ENCODE measurements at regions not wholly inside any gene's neighbourhood (a gene's known extent, or its start where the extent isn't known, plus 50 kb on each side); places are given as distances from the start of the nearest gene placed in this dataset.

- TF ChIP-seq JUNB (IDR thresholded peaks at IDR 0.05; ENCODE audit: unreplicated experiment) (no peak), STAT1 (IDR thresholded peaks at IDR 0.05; ENCODE audit: unreplicated experiment) (no peak), EZH2 (IDR thresholded peaks at IDR 0.05; ENCODE audit: low read depth, unreplicated experiment) (no peak)
Measured at GRCh38 chr14:101116065-101116464, 212.5 kb upstream of the RTL1 start (continued).

GRCh38 chr14:101116486-101117130 lies 213.1 kb upstream of the RTL1 start:
- Histone ChIP-seq H4K20me1 (replicated peaks; ENCODE audit: insufficient read depth) (no peaks in the 10 kb centered on the region), H3K27ac (ENCODE audit: low read depth) (no peak overlapping the region), H3F3A (replicated peaks; ENCODE audit: low read depth) (no peaks in the 10 kb centered on the region), H3K79me2 (replicated peaks; ENCODE audit: insufficient read depth) (no peaks in the 10 kb centered on the region), H3K27me3 (ENCODE audit: insufficient read depth) (no peaks in the 10 kb centered on the region), H3K9me2 (ENCODE audit: insufficient read depth) (peaks cover 5% of the 10 kb centered on the region; the same call in 1 of the 2 replicates), H2AFZ (no peak overlapping the region), H3K36me3 (ENCODE audit: insufficient read depth) (no peaks in the 10 kb centered on the region), H3K4me2 (no peak overlapping the region), H3K4me3 (no peak overlapping the region), H3K4me1 (ENCODE audit: insufficient read depth) (no peaks in the 10 kb centered on the region)
- no peak overlapping the region for H3K27ac Mint-ChIP-seq
- H3K36me3 Mint-ChIP-seq (ENCODE audit: low read depth), result no peaks in the 10 kb centered on the region
- no peaks in the 10 kb centered on the region; the same call in 1 of the 3 replicates for H3K9me3 Mint-ChIP-seq
- peaks cover 23% of the 10 kb centered on the region for H3K27me3 Mint-ChIP-seq (ENCODE audit: insufficient read depth, low read depth, poor library complexity)
- H3K4me3 Mint-ChIP-seq, result no peak overlapping the region
- TF ChIP-seq ETS1 (IDR thresholded peaks at IDR 0.05), result no peak
- no peak for TF ChIP-seq CREB1 (CRISPR knock-in tag; IDR thresholded peaks at IDR 0.05; ENCODE audit: low read depth)
- TF ChIP-seq EZH2phosphoT487 (IDR thresholded peaks at IDR 0.05; ENCODE audit: unreplicated experiment), result no peak
- TF ChIP-seq POLR2AphosphoS5 (IDR thresholded peaks at IDR 0.05; ENCODE audit: low read depth), result no peak
- no peak for TF ChIP-seq STAT1 (IDR thresholded peaks at IDR 0.05; ENCODE audit: unreplicated experiment)
- TF ChIP-seq ZNF462 (CRISPR knock-in tag; IDR thresholded peaks at IDR 0.05), result no peak
- ATAC-seq, result no peak
- no peak for DNase-seq (ENCODE audit: low spot score)
- peaks cover 14% of the 10 kb centered on the region for H3K4me1 Mint-ChIP-seq
